HEK293T (cell line): ENCODE measurements at regions not wholly inside any gene's neighbourhood (a gene's known extent, or its start where the extent isn't known, plus 50 kb on each side); places are given as distances from the start of the nearest gene placed in this dataset.

ENCODE experiments used
- CTCF ChIA-PET: fragments of 350-600 bp; formaldehyde crosslinking; extraction: SDS; loops from one replicate; lab custom pipeline; 2021; ENCODE audit warnings: antibody characterized with exemption, inconsistent platforms; lab: Yijun Ruan, JAX
- POLR2A ChIA-PET: fragments of 350-600 bp; formaldehyde crosslinking; extraction: SDS; loops from one replicate; lab custom pipeline; 2020; ENCODE audit warnings: antibody characterized with exemption, inconsistent platforms; lab: Yijun Ruan, JAX
- DNase-seq: peaks from one replicate; pipeline ENCODE4 v3.0.0; 2012; ENCODE audit warnings: mixed read lengths; ENCODE audit errors: extremely low spot score
- ARNT ChIP-seq: fragments of 450-650 bp; IDR thresholded peaks from 2 replicates; pipeline ENCODE4 v1.6.1; 2017; ENCODE audit warnings: mild to moderate bottlenecking
- BHLHE40 ChIP-seq: fragments of 450-650 bp; IDR thresholded peaks from 2 replicates; pipeline ENCODE4 v1.6.1; 2016; ENCODE audit warnings: mild to moderate bottlenecking, moderate library complexity, borderline replicate concordance
- CTBP1 ChIP-seq: fragments of 450-650 bp; IDR thresholded peaks from 2 replicates; pipeline ENCODE4 v1.6.1; 2016; ENCODE audit warnings: borderline replicate concordance
- ELF4 ChIP-seq: fragments of 450-650 bp; IDR thresholded peaks from 2 replicates; pipeline ENCODE4 v1.6.1; 2017; ENCODE audit warnings: antibody characterized with exemption
- FOXA1 ChIP-seq: fragments of 450-650 bp; IDR thresholded peaks from 2 replicates; pipeline ENCODE4 v1.6.1; 2016; ENCODE audit warnings: mild to moderate bottlenecking
- FOXK2 ChIP-seq: fragments of 450-650 bp; IDR thresholded peaks from 2 replicates; pipeline ENCODE4 v1.6.1; 2016; ENCODE audit warnings: mild to moderate bottlenecking
- FOXM1 ChIP-seq: fragments of 450-650 bp; IDR thresholded peaks from 2 replicates; pipeline ENCODE4 v1.6.1; 2017; ENCODE audit warnings: mild to moderate bottlenecking, borderline replicate concordance
- HDGF ChIP-seq: fragments of 450-650 bp; IDR thresholded peaks from 2 replicates; pipeline ENCODE4 v1.6.1; 2017; ENCODE audit warnings: antibody characterized with exemption, borderline replicate concordance
- L3MBTL2 ChIP-seq: fragments of 450-650 bp; conservative IDR thresholded peaks from 2 replicates; pipeline ENCODE4 v1.6.1; 2016; ENCODE audit warnings: mild to moderate bottlenecking
- LEF1 ChIP-seq: fragments of 450-650 bp; IDR thresholded peaks from 2 replicates; pipeline ENCODE4 v1.6.1; 2017; ENCODE audit warnings: mild to moderate bottlenecking, borderline replicate concordance
- NFRKB ChIP-seq: fragments of 450-650 bp; IDR thresholded peaks from 2 replicates; pipeline ENCODE4 v1.6.1; 2016; ENCODE audit warnings: mild to moderate bottlenecking, moderate library complexity
- SP1 ChIP-seq: fragments of 450-650 bp; IDR thresholded peaks from 2 replicates; pipeline ENCODE4 v1.6.1; 2017
- SUZ12 ChIP-seq: fragments of 450-650 bp; IDR thresholded peaks from 2 replicates; pipeline ENCODE4 v1.6.1; 2016; ENCODE audit warnings: mild to moderate bottlenecking
- TARDBP ChIP-seq: fragments of 450-650 bp; IDR thresholded peaks from 2 replicates; pipeline ENCODE4 v1.6.1; 2016
- ZNF384 ChIP-seq: fragments of 450-650 bp; IDR thresholded peaks from 2 replicates; pipeline ENCODE4 v1.6.1; 2016
- TF ChIP-seq, protein P1 (sequence below): fragments of 450-650 bp; IDR thresholded peaks from 2 replicates; pipeline ENCODE4 v1.6.1; 2016

DNA sequence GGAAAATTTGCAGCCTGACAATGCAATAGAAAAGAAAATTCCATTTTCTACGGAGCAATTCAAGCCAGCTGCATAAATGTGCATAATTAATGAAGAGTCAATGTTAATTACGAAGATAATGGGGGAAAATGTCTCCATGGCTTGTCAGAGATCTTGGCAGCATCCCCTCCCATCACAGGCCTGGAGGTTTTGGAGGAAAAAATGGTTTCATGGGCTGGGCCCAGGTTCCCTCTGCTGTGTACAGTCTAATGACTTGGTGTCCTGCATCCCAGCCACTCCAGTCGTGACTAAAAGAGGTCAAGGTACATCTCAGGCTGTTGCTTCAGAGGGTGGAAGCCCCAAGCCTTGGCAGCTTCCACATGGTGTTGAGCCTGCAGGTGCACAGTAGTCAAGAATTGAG is 779.7 kb downstream of the DCDC2C start:
- no peak for DNase-seq
- TF ChIP-seq LEF1 (no peak), BHLHE40 (no peak), TARDBP (no peak), ARNT (no peak), SUZ12 (no peak), SP1 (no peak), FOXK2 (no peak), CTBP1 (no peak), FOXM1 (no peak), FOXA1 (no peak), NFRKB (no peak), ZNF384 (no peak), L3MBTL2 (no peak), ELF4 (no peak)
- TF ChIP-seq, protein P1, sequence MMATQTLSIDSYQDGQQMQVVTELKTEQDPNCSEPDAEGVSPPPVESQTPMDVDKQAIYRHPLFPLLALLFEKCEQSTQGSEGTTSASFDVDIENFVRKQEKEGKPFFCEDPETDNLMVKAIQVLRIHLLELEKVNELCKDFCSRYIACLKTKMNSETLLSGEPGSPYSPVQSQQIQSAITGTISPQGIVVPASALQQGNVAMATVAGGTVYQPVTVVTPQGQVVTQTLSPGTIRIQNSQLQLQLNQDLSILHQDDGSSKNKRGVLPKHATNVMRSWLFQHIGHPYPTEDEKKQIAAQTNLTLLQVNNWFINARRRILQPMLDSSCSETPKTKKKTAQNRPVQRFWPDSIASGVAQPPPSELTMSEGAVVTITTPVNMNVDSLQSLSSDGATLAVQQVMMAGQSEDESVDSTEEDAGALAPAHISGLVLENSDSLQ: no peak
- ChIA-PET POLR2A (no interaction called here), CTCF (no interaction called here)

DNA sequence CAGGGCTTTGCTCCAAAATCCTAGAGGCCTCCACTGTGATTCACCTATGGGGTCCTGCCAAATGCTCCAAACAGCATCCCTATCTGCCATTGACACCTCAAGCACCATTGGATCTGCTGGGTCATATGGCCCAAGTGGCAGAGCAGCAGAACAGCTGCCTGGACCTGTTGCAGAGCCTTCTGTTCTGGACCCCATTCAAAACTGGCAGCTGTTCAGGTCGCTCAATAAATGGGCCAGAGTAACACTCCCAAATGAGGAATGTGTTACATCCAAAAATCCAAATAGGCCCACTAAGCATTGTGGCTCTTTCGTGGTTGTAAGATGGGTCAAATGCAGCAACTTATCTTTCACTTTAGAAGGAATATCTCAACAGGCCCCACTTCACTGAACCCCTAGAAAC is 783.6 kb downstream of the DCDC2C start:
- ChIA-PET POLR2A (no interaction called here), CTCF (no interaction called here)
- TF ChIP-seq NFRKB: no peak
- DNase-seq: no peak

DNA sequence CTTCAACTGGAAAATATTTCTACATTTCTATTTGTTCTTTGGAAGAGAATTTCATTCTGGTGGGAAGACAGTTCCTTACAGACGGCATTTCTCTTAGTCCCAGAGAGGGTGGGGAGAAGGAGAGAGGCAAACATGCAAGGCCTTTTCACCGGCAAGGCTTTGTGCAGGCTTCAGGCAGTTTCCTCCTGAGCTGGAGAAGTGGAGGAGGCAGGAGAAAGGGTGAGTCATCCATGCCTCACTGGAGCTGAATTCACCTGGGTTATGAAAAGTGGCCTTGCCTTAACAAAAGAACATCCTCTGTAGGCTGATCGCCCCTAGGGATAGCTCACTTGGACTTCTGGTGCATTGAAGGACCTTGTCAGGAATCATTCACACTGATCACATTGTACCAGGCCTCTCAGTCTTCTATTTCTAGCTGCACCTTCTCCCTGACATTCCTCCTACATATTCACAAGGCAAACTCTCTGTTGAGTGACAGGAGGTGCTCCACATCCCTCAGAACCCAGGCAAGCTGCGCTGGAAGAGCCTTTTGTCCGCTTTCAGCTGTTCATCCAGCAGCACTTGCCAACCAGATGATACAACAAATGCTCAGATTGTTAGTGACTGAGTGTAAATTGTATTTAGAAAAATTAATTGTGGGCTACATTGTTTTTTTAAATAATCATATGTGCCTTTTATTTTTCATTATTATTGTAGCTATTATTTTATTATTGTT is 796.1 kb downstream of the DCDC2C start:
- ChIA-PET CTCF (no interaction called here), POLR2A (no interaction called here)
- no peak for DNase-seq
- TF ChIP-seq LEF1 (no peak), FOXM1 (no peak), ZNF384 (no peak), CTBP1 (no peak), NFRKB (no peak), L3MBTL2 (no peak), BHLHE40 (no peak), ARNT (no peak), TARDBP (no peak), HDGF (no peak)
- TF ChIP-seq, protein P1: no peak

DNA sequence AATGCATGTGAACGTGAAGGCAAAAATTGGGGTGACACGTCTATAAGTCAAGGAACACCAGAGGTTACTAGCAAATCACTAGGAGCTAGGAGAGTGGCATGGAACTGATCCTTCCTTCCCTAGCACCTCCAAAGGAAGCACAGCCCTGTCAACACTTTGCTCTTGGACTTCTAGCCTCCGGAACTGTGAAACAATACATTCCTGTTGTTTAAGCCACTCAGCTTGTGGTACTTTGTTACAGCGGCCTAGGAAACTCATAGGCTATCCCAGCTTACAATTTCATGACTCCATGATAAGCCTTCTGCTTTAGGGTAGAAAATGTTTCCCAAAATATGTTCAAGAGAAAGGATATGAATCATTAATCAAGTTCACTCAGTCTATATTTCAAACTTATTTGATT is 798.1 kb downstream of the DCDC2C start:
- POLR2A ChIA-PET: no interaction called here
- CTCF ChIA-PET: no interaction called here
- TF ChIP-seq HDGF: no peak
- no peak for TF ChIP-seq LEF1
- TF ChIP-seq BHLHE40: no peak
- TF ChIP-seq FOXM1: no peak
- TF ChIP-seq SP1: no peak
- DNase-seq: no peak

DNA sequence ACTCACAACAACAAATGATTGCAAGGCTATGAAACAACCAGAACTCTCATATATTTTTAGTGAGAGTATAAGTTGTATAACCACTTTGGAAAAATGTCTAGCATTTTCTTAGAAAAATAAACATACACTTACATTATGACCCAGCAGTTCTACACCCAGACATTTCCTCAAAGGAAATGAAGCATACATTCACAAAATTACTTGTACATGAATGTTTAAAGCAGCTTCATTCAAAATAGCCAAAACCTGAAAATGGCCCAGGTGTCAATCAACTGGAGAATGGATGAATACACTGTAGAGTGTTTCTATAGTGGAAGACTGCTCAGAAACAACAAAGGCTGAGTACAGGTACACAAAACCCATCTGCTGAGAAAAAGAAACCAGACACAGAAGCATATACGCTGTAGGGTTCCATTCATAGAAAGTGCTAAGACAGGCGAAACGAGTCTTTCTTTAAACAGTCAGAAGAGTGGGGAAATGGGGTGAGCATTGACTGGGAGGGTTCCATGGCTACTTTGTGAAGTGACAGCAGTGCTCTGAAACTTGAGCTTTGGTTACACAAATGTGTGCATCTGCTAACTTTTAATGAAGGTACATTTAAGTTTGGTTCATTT is 799.0 kb downstream of the DCDC2C start:
- ChIA-PET CTCF (no interaction called here), POLR2A (no interaction called here)
- no peak for DNase-seq
- TF ChIP-seq FOXA1 (no peak), HDGF (no peak), FOXM1 (no peak), L3MBTL2 (no peak), CTBP1 (no peak), SP1 (no peak), SUZ12 (no peak), LEF1 (no peak), FOXK2 (no peak), ARNT (no peak), ELF4 (no peak), BHLHE40 (no peak), ZNF384 (no peak), NFRKB (no peak)

DNA sequence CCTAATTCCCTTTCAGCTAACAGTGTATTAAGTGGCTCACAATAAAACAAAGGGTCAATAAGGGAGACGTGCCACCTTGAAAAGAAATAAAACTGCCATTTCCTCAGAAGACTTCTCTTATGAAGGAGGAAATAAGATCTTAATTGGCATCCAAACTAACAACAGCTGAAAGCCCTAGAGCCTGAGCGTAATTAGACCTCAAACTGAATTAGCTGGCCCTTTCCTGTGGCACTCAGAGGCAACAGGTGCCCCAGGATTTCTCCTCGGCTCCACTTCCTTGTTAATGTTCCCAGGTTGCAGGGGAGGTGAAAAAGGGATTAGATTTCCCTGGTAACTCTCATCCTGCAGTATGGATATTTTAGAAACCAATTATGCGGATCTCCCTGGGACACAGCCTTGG is 804.3 kb downstream of the DCDC2C start:
- TF ChIP-seq L3MBTL2: no peak
- no peak for TF ChIP-seq CTBP1
- no peak for TF ChIP-seq FOXM1
- no peak for TF ChIP-seq HDGF
- TF ChIP-seq SP1: no peak
- TF ChIP-seq BHLHE40: no peak
- TF ChIP-seq ZNF384: no peak
- no peak for TF ChIP-seq ELF4
- TF ChIP-seq LEF1: no peak
- no peak for TF ChIP-seq ARNT
- no peak for TF ChIP-seq FOXK2
- TF ChIP-seq NFRKB: no peak
- no peak for TF ChIP-seq SUZ12
- TF ChIP-seq FOXA1: no peak
- TF ChIP-seq TARDBP: no peak
- TF ChIP-seq, protein P1: no peak
- ChIA-PET POLR2A (no interaction called here), CTCF (no interaction called here)
- DNase-seq: no peak
